LHCN-M2 (cell line): ENCODE measurements at regions not wholly inside any gene's neighbourhood (a gene's known extent, or its start where the extent isn't known, plus 50 kb on each side); places are given as distances from the start of the nearest gene placed in this dataset.
"Not testable (repeated sequence)": the region's sequence is repeated elsewhere in the genome, so short reads cannot be mapped to it uniquely, and the experiment has no call there.

Source experiments
- DNase-seq: peaks from one replicate; pipeline ENCODE4 v3.0.0-alpha.2; 2012; ENCODE audit warnings: low read depth

DNA sequence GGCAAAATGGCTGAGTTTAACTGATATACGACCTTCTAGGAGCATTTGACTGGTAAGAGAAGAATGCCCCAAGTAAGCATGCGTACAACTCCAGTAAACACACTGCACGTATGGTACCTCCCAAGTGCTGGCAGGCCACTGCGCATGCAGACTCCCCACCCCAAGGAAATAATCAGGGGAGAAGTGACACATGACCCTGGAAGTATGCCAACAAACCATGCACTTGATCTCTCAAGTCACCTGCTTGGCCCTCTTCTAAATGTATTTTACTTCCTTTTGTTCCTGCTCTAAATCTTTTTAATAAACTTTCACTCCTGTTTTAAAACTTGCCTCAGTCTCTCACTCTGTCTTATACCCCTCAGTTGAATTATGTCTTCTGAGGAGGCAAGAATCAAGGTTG, 129.8 kb upstream of the COL5A2 start:
- no peak for DNase-seq

- no peak for DNase-seq
Observed at GRCh38 chr2:189312211-189312610, 129.1 kb upstream of the WDR75 start.

DNA sequence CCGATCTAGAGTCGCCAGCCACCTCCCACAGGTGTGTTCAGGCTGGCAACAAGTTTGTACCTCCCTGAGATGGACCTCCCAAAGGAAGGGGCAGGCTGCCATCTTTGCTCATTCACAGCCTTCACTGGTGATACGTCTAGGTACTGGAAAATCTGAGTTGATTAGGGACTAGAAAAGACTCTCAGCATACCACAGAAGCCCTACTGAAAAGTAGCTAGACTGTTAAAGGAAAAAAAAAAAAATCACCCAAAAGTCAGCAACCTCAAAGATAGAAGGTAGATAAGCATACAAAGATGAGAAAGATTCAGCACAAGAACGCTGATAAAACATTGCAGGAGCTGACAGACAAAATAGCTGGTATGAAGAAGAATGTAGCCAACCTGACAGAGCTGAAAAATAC, 128.6 kb upstream of the WDR75 start:
- DNase-seq, result no peak

DNA sequence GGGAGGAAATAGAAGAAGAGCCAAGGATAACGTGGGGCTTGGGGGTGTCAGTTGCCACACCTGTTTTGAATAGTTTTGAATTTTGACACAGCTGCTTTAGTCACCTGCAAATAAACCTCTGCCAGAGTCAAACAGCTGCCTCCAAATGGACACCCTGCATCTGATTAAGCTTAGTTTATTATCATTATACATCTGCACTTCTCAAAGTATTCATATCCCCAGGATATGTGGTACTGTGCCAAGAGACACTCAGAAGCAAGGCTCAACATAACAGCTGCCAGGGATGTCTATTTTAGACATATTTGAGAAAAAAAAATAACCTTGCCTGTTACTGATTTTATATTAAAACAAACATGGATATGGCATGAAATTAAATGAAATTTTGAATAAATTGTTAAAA, 122.5 kb upstream of the WDR75 start:
- DNase-seq, result peak; percentile 92

DNA sequence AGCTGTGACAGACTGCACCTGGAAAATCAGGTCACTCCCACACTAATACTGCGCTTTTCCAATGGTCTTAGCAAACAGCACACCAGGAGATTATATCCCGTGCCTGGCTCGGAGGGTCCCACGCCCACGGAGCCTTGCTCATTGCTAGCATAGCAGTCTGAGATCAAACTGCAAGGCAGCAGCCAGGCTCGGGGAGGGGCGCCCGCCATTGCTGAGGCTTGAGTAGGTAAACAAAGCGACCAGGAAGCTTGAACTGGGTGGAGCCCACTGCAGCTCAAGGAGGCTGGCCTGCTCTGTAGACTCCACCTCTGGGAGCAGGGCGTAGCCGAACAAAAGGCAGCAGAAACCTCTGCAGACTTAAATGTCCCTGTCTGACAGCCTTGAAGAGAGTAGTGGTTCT, 121.8 kb upstream of the WDR75 start:
- DNase-seq, result not testable (repeated sequence)

DNA sequence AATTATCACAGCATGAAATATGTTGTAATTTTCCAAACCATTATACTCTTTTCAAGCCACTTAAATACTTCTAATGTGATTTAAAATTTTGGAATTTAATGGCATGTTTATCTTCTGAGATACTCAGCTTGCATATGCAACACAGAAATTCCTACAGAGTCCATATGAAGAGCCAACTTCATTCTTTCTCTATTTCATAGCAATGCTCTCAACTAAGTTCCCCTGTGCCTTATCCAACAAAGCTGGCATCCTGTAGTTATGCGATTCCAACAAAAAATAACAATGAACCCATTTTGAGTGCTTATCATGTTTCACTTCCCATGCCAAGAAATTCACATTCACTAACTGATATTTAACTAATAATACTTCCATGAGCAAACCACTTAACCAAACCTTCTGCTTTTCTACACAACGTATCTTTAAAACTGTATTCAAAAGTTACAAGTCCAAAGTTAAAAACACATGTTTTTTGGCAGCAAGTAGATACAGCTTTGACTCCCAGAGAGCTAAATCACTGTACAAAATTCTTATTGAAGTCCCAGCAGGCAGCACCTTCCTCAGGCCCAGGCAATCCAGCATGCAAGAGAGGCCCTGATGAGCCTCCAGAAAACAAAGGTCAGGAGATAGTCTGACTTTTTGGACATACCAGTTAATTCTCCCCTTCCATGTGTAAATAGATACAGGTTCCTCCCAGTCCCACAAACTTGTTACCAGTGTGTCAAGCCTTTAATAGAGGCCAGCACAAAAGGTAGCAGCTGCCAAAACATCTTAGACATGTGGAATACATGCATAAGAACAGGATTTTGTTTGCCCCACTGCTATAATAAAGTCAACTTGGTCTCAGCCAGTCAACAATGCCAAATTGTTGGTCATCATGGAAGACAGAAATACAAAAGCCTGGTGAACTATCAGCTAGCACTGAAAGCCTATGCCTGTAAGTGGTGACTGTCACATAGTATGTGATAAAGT, 113.1 kb upstream of the WDR75 start:
- peak; percentile 64 for DNase-seq

- DNase-seq, result peak; percentile 38
Observed at GRCh38 chr2:189328848-189329245, 112.4 kb upstream of the WDR75 start.

DNA sequence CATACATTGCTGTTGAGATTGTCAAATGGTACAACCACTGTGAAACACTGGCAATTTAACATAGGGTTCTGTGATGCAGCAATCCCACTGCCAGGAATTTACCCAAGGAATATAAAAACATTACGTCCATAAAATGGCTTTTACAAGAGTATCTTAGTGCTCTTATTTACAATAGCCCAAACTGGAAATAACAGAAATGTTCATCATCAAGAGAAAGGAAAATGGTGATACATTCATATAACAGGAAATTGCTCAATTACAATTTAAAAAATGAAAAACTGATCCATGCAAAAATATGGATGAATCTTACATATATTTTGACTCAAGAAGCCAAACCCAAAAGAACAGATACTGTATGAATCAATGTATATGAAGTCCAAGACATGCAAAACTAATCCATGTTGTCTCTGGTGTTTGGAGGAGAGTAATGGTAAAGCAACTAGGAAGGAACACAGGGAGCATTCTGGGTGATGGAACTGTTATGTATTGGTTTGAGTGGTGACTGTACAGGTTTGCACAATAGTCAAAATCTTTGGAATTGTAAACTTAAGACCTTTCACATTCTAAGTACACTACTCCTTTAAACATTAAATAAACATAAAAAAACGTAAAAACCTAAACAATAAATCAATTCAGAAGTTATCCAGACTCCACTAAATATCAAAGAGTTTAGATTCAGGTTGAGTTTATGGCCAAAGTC, 104.8 kb upstream of the WDR75 start:
- DNase-seq, result no peak

DNA sequence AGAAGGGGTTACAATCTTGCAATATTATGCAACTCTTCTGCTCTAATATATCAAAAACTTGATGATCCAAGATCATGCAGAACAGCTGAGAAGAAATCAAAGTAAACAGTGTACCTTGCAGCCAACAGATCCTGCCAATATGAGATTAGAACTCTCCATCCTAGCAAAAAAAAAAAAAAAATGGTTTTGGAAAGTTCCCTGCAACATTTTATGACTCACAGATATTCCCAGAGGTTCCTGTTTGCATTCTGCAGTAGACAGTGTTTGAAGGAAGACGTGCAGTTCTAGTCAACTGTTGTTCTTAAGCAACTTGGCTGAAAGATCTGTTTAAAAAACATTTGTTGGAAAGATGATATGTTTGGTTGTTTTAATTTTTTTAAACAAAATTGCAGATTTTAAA, 103.6 kb upstream of the WDR75 start:
- DNase-seq, result peak; percentile 91

DNA sequence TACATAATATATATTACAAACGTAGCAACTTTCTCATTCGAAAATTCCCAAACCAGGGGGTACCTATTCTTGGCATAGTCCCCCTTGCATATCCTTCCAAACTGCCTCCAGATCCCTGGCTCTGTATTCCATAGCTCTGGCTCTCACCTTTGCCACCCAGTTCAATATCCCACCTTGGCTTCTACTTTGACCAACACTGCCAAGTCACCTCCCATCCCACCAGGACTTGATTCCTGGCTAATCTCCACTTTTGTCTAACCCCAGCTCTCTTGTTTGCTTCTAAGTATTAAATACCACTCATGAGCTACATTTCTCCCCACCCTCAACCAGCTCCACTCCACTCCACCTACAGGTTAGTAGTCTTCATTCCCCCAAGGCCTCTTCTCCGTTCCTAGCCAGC, 103.2 kb upstream of the WDR75 start:
- no peak for DNase-seq

GRCh38 chr2:189341077-189341476, 100.2 kb upstream of the WDR75 start:
- DNase-seq, result no peak

DNA sequence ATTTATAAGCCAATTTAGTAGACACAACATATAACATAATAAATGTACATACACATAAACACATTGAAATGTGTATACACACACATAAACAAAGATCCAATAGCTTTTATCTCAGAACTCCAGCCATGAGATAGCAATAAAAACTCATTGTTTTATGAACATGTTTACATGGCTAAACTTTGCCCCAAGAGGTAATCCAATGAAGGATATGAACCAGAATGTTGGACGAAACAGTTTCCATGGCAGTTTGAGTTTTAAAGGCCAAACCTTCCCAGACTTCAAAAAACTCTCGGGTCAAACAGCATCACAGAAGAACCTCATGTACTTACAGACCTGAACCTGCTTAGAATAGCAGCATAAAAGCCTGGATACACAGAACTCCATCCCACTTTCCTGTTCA, 97.2 kb upstream of the WDR75 start:
- DNase-seq, result no peak

DNA sequence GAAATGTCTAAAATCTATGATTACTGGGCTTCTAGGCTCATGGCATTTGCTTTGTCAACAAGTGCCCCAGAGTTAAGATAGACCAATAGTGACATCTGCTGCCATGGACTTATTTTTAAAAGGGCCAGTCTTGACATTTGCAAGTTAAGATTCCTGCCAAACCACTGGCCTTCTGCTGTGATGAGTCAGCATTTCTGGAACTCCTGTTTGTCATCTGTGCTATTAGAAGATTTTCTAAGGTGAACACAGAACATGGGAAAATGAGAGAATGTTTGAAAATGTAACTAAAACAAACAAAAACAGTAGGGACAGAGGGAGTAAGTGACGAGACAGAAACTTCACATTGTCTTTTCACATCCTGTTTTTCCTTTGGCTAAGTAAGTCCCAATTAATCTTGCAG, 93.7 kb upstream of the WDR75 start:
- peak; percentile 98 for DNase-seq

GRCh38 chr2:189348369-189348768, 92.9 kb upstream of the WDR75 start:
- DNase-seq, result peak; percentile 82

GRCh38 chr2:189350540-189351209, 90.6 kb upstream of the WDR75 start:
- DNase-seq, result peak; percentile 99

GRCh38 chr2:189351933-189352332, 89.3 kb upstream of the WDR75 start:
- DNase-seq, result not testable (repeated sequence)

DNA sequence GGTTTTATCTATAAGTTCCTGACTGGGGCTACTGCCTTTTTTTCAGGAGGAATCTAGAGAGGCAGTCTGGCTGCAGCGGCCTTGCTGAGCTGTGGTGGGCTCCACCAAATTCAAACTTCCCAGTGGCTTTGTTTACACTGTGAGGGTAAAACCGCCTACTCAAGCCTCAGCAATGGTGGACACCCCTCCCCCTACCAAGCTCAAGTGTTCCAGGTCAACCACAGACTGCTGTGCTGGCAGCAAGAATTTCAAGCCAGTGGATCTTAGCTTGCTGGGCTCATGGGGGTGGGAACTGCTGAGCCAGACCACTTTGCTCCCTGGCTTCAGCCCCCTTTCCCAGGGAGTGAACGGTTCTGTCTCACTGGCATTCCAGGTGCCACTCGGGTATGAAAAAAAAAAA, 83.9 kb upstream of the WDR75 start:
- DNase-seq, result peak; percentile 38

GRCh38 chr2:189360861-189361260, 80.4 kb upstream of the WDR75 start:
- peak; percentile 90 for DNase-seq

GRCh38 chr2:189362283-189362682, 79.0 kb upstream of the WDR75 start:
- DNase-seq, result peak; percentile 76

- DNase-seq, result peak; percentile 88
Observed at GRCh38 chr2:189363559-189363958, 77.7 kb upstream of the WDR75 start.

- no peak for DNase-seq
Observed at GRCh38 chr2:189364607-189365006, 76.7 kb upstream of the WDR75 start.

DNA sequence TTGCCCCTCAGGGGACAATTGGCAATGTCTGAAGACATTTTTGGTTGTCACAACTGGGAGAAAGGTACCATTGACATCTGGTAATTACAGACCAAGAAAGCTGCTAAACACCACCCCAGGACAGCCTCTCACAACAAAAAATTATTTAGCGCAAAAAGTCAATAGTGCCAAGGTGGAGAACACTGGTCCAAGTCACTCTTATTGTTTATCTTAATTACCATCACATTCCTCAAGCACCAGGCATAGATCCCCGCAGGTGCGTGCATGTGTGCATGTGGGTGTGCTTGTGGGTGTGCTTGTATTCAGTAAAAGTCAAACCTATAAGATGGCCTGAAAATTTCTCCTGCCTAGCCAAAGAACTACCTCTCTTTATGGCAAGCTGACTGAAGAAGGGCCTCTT, 74.9 kb upstream of the WDR75 start:
- DNase-seq, result no peak
